SJCRH30 (cell line): ENCODE measurements at regions not wholly inside any gene's neighbourhood (a gene's known extent, or its start where the extent isn't known, plus 50 kb on each side); places are given as distances from the start of the nearest gene placed in this dataset.

Experiments used
- DNase-seq, 2 experiments: peaks; one replicate each; pipeline ENCODE4 v3.0.0-alpha.2; 2015 to 2020
- H3K27ac ChIP-seq: fragments of 250-450 bp; sonication (Bioruptor Pico); 2 replicates; pipeline ENCODE4 v1.5.1; 2020; ENCODE audit warnings: mild to moderate bottlenecking, moderate library complexity
- H3K27me3 ChIP-seq: fragments of 250-450 bp; sonication (Bioruptor Pico); 2 replicates; pipeline ENCODE4 v1.5.1; 2020; ENCODE audit warnings: mild to moderate bottlenecking, moderate library complexity
- H3K36me3 ChIP-seq: fragments of 250-450 bp; sonication (Bioruptor Pico); 2 replicates; pipeline ENCODE4 v1.5.1; 2020; ENCODE audit warnings: mild to moderate bottlenecking, moderate library complexity
- H3K4me1 ChIP-seq: fragments of 250-450 bp; sonication (Bioruptor Pico); 2 replicates; pipeline ENCODE4 v1.5.1; 2020; ENCODE audit warnings: mild to moderate bottlenecking, moderate library complexity
- H3K4me3 ChIP-seq: fragments of 250-450 bp; sonication (Bioruptor Pico); 2 replicates; pipeline ENCODE4 v1.5.1; 2020; ENCODE audit warnings: mild to moderate bottlenecking, moderate library complexity
- H3K9me3 ChIP-seq: fragments of 250-450 bp; sonication (Bioruptor Pico); replicated peaks from 2 replicates; pipeline ENCODE4 v1.5.1; 2020; ENCODE audit warnings: mild to moderate bottlenecking, moderate library complexity

DNA sequence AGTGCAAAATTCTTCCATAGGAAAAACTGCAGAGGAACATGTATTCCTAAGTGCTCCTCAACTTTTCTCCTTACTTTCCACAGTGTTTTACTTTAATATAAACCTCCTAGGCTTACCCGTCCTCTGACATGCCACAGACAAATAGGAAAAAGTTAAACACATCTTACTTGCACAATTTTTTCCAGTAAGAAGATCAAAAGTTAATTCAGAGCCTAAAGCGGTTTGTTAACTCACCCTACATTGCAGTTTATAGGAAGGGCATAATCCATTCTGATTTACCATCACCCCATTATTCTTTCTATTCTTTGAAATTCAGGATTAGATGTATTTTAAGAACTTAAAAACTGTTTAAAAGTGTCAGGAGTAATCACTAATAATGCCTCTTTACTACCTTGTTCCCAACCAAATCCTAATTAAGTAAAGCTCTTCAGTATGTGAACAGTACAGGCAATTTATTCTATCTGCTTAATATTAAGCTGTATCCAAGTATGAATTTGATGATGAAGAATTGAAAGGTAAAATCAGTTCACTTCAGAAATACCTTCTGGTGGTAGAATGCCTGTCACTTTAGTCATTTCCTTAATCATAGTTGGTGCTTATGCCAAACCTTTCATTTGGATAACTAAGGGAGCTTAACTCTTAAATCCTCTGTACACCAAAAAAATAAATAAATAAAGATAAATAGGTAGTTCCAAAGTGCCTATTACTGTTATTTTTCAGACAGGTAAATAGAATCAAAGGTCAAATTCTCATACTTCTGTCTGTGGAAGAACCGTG is 292.0 kb downstream of the ALDH8A1 start:
- Histone ChIP-seq H3K27me3 (no peaks in the 10 kb centered on the region), H3K36me3 (no peaks in the 10 kb centered on the region), H3K27ac (no peak overlapping the region), H3K9me3 (no peaks in the 10 kb centered on the region), H3K4me1 (no peaks in the 10 kb centered on the region), H3K4me3 (no peak overlapping the region)
- no peak for DNase-seq

DNA sequence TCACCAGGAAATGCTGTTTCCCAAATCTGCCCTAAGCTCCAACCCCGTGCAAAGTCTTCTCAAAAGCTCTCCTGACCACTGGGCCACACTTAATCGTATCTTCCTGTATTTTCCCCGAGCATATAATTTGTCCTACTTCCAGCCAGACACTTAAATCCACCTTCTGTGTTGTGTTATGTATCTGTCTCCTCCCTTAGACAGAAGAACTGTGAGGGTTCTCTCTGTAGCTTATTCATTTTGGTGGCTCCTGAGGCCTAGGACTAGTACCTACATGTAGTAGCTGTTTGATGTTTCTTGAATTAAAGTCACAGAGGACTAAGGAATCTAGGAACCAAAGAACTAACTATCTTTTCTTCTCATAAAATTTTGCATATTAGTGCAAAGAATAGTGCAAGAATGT is 292.6 kb downstream of the ALDH8A1 start:
- Histone ChIP-seq H3K27ac (no peak overlapping the region), H3K4me3 (no peak overlapping the region), H3K4me1 (no peaks in the 10 kb centered on the region), H3K9me3 (no peaks in the 10 kb centered on the region), H3K27me3 (no peaks in the 10 kb centered on the region), H3K36me3 (no peaks in the 10 kb centered on the region)
- no peak for DNase-seq

DNA sequence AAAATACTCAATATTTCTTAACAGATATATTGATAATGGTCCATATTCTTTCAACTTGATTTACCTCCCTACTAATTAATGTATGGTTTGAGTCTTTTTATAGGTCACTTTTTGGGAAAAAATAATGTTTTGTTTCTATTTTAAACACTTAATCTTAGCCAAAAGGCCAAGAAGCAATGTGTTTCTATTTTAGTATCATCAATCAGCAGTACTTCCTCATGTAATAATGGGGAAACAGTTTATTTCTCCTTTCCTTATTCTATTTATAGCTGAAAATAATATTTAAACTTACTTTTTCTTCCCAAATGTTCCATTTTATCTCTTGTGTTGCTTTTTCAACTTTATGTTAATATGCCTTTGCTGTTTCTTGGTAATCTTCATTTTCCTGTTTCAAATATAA is 295.1 kb downstream of the ALDH8A1 start:
- Histone ChIP-seq H3K27ac (no peak overlapping the region), H3K4me3 (no peak overlapping the region), H3K4me1 (no peaks in the 10 kb centered on the region), H3K27me3 (no peaks in the 10 kb centered on the region), H3K9me3 (no peaks in the 10 kb centered on the region), H3K36me3 (no peaks in the 10 kb centered on the region)
- DNase-seq = no peak

DNA sequence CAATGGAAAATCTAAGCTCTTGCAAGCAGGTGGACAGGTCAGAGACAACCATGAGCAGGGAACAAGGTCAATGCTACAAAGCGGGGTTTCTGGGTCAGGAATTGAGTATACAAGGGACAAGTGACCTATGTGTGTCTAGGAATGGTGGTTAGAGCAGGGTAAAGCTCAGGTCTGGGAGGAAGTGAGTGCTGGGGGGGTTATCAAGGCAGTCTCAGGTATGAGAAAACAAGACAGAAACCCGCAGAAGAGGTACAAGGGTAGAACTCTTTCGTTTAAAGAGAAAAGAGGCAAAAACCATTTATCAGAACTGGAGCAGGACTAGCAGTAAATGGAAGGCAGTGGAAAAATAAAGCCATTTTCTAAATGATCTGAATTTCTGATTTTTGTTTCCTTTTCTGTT is 298.4 kb downstream of the ALDH8A1 start:
- Histone ChIP-seq H3K27me3 (no peaks in the 10 kb centered on the region), H3K4me3 (no peak overlapping the region), H3K9me3 (no peaks in the 10 kb centered on the region), H3K36me3 (no peaks in the 10 kb centered on the region), H3K27ac (no peak overlapping the region), H3K4me1 (no peaks in the 10 kb centered on the region)
- DNase-seq = no peak

DNA sequence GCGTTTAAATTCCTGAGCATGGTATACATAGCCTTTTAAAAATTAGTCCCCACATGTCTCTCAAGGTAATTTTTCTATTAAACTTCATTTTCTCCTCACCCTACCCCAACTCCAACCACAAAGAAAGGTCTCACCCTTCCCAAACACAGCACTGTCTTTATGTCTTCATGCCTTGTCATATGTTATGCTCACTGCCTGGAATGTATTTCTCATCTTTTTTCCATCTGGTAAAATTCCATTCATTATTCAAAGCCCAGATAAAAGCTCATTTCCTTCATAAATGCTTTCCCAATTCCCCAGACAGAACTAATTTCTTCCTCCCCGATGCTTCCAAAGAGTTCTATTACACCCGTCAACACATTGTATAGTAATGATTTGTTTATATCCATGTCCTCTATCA is 302.0 kb downstream of the ALDH8A1 start:
- H3K27ac ChIP-seq = no peak overlapping the region
- H3K9me3 ChIP-seq = no peaks in the 10 kb centered on the region
- DNase-seq = no peak
- H3K36me3 ChIP-seq = no peaks in the 10 kb centered on the region
- no peaks in the 10 kb centered on the region for H3K4me1 ChIP-seq
- no peak overlapping the region for H3K4me3 ChIP-seq
- H3K27me3 ChIP-seq = no peaks in the 10 kb centered on the region

DNA sequence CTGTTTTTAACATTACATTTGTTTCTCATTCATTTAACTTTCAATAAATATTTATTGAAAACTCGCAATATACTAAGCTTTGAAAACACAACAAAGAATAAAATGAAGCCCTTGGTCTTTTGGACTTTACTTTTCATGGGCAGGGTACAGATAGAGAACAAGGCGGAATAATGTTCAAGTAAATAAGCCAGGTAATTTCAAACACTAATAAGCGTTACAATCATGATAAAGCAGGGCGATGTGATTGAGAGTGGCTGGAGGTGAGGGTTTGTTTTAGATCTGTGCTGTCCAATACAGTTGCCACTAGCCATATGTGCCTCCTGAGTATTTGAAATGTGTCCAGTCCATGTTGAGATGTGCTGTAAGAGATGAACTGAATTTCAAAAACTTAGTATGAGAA is 307.1 kb downstream of the ALDH8A1 start:
- Histone ChIP-seq H3K36me3 (no peaks in the 10 kb centered on the region), H3K4me3 (no peak overlapping the region), H3K27me3 (peaks cover 6% of the 10 kb centered on the region; the same call in 1 of the 2 replicates), H3K27ac (no peak overlapping the region), H3K4me1 (no peaks in the 10 kb centered on the region), H3K9me3 (no peaks in the 10 kb centered on the region)
- no peak for DNase-seq

DNA sequence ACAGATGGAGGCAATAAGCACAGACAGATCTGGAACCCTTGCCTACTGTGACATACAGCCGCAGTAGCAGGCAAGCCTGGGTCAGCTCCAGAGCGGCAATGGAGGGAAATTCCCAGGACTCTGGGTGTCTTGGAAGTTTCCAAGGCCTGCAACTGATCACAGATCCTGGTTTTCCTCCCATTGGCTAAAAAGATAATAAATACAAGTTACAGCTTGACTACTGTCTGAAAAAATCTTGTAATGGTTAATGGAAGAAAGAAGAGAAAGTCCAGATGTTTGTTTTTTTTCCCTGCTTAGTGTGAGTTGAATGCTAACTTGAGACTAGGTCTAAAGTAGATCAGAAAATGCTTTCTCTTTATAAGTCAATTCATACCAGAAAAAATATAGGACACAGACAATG is 307.6 kb downstream of the ALDH8A1 start:
- Histone ChIP-seq H3K9me3 (no peaks in the 10 kb centered on the region), H3K27ac (no peak overlapping the region), H3K36me3 (no peaks in the 10 kb centered on the region), H3K4me1 (no peaks in the 10 kb centered on the region), H3K27me3 (peaks cover 6% of the 10 kb centered on the region; the same call in 1 of the 2 replicates), H3K4me3 (no peak overlapping the region)
- DNase-seq = no peak

DNA sequence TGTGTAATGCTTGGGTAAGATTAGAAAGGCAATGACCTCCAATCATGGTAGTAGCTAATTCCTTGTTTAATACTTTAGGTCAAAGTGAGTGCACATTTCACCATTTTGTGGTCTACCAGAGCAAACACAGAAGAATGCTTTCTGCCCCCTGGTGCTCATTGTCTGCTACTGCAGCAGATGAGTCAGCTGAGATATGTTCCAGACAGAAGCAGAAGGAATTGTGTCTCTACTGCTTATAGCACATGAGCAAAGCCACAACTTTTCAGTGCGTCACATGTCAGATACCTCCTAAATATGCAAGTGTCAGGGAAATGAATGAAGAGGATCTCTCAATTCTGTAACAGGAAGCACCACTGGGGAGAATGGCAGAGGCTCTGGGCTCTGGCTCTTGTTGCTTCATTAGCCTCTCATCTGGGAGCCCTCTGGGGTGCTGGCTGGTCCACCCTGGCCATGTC is 308.9 kb downstream of the ALDH8A1 start:
- no peaks in the 10 kb centered on the region for H3K36me3 ChIP-seq
- no peaks in the 10 kb centered on the region for H3K9me3 ChIP-seq
- no peaks in the 10 kb centered on the region for H3K4me1 ChIP-seq
- H3K27me3 ChIP-seq = peaks cover 6% of the 10 kb centered on the region; the same call in 1 of the 2 replicates
- DNase-seq = peak; percentile 37 to 82
- H3K4me3 ChIP-seq = no peak overlapping the region
- H3K27ac ChIP-seq = no peak overlapping the region

DNA sequence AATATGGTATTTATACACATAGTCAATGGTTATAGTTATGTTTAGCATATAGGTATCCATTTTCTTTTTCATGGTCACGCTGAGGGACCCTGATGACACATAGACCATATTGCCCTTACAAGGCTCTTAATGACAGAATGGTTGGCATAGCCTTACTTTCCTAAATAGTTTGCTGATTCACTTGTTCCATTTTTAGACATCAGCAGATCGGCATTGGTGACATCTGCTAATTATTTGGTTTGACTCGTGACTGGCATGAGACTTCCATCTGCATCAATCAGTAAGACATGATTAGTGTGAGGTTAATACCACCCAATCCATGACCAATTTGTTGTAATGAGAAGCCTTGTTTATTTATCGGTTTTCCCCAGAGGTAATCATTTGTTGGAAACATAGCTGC is 309.7 kb downstream of the ALDH8A1 start:
- H3K9me3 ChIP-seq = no peaks in the 10 kb centered on the region
- DNase-seq = no peak
- no peaks in the 10 kb centered on the region for H3K36me3 ChIP-seq
- H3K27me3 ChIP-seq = peaks cover 6% of the 10 kb centered on the region; the same call in 1 of the 2 replicates
- H3K4me1 ChIP-seq = no peaks in the 10 kb centered on the region
- no peak overlapping the region for H3K27ac ChIP-seq
- no peak overlapping the region for H3K4me3 ChIP-seq

DNA sequence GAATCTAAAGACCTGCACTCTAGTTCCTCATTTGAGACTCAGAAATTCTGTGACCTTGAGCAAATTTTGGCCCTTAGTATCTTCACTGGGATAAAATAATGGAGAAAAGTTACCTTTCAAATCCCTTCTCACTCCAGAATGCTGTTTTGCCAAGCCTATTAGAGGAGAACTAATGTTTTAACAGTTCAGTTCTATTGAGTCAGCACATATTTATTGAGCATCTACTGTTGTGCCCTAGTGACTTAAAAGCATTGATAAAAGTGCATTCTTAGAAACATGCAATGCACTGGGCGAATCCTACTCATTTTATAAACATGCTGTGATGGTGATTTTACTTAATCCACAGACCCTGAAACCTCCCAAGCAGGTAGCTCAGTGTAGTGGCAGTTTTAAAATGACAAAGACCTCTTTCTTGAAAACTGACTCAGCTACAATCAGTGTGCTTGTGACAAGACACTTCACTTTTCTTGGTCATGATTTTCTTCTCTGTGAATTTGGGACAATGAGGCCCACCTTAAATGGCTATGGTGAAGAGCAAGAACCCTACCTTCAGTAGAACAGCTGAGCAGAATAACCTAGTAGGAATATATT is 312.0 kb downstream of the ALDH8A1 start:
- Histone ChIP-seq H3K4me3 (no peak overlapping the region), H3K36me3 (no peaks in the 10 kb centered on the region), H3K9me3 (no peaks in the 10 kb centered on the region), H3K4me1 (no peaks in the 10 kb centered on the region), H3K27me3 (peaks cover 6% of the 10 kb centered on the region; the same call in 1 of the 2 replicates), H3K27ac (no peak overlapping the region)
- no peak for DNase-seq

DNA sequence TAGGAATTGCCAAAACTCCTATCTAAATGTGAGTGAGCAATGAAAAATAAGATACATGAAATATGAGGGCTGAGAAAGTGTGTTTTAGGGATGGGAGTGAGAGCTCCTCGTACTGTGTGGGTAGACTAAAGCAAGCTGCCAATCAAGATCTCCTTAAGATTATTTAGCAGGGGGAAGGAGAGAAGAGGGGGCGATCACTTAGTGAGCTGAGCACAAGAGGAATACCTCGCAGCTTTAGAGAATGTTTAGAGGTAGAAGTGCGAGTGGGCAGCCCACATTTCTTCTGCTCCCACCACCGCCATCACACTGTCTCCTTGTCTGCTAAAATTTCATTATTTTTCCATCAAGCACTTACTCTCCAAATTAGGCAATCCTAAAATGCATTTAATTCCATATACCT is 312.6 kb downstream of the ALDH8A1 start:
- DNase-seq = no peak
- no peak overlapping the region for H3K27ac ChIP-seq
- no peak overlapping the region for H3K4me3 ChIP-seq

DNA sequence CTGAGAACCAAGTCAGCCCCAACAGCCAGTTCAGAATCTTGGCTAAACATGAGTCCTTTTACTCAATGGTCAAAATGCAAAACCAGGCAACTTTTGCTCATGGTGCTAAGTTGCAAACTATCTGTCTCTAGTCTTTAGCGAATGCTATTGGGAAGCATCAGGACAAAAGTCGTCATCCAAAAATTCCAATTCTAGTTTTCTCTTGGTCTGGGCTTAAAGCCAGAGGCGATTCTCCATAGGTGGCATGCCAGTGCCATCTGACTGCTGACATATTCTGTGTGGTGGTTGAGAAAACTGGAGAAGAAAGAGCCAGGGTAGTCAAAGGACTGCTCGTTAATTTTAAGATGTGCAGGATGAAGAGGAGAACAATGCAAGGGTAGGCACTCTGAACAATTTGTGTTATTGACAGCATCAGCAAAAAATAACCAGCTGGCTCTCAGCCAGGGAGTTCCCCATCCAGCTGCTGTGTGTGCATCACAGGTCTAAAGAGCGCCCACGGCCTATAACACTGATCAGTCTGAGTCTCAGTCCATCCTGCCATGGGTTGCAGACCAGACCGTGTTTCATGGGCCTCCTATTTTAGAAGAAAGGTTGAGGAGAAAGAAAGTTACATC is 313.6 kb downstream of the ALDH8A1 start:
- no peak overlapping the region for H3K27ac ChIP-seq
- no peaks in the 10 kb centered on the region for H3K27me3 ChIP-seq
- H3K36me3 ChIP-seq = no peaks in the 10 kb centered on the region
- H3K9me3 ChIP-seq = no peaks in the 10 kb centered on the region
- peak in 1 of 2 experiments; percentile 22 for DNase-seq
- no peak overlapping the region for H3K4me3 ChIP-seq
- H3K4me1 ChIP-seq = no peaks in the 10 kb centered on the region

More for the DNA sequence above, 312.6 kb downstream of the ALDH8A1 start:
- peaks cover 6% of the 10 kb centered on the region; the same call in 1 of the 2 replicates for H3K27me3 ChIP-seq
- no peaks in the 10 kb centered on the region for H3K4me1 ChIP-seq
- no peaks in the 10 kb centered on the region for H3K36me3 ChIP-seq
- H3K9me3 ChIP-seq = no peaks in the 10 kb centered on the region

DNA sequence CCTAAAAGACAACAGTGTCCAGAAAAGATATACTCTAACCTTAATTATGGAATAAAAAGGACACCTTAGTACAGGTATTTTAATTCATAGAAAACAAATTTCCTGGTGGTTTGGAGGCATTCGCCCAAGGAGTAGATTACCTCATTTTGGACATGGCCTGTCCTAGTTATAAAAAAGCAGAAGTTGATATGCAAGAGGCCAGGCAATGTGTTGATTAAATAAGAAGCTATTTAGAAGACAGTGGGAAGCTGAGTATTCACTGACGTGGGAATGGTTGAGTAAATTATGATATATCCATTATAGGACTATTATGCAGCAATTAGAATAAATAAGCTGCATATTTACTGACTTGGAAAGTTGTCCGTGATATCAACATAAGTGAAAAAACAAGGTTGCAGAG is 314.9 kb downstream of the ALDH8A1 start:
- Histone ChIP-seq H3K4me1 (no peaks in the 10 kb centered on the region), H3K9me3 (no peaks in the 10 kb centered on the region), H3K36me3 (no peaks in the 10 kb centered on the region), H3K27me3 (no peaks in the 10 kb centered on the region), H3K27ac (no peak overlapping the region), H3K4me3 (no peak overlapping the region)
- DNase-seq = no peak

DNA sequence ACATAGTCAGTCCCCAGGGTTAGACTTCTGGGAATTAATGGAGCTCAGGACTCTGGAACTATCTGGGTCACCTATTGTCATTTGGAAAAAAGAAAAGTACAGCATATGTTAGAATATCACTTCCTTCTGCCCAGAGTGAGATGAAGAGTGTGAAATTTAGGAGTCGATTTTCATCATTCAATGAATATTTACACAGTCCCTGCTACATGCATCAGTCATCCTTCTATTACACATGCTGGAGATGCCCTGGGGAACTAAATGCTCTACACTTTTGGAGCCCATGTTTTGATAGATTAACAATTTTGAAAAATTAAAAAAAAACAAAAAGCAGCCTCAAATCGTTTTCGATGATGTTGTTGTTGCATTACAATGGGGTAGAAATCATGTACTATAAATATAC is 315.4 kb downstream of the ALDH8A1 start:
- H3K36me3 ChIP-seq = no peaks in the 10 kb centered on the region
- H3K9me3 ChIP-seq = no peaks in the 10 kb centered on the region
- no peaks in the 10 kb centered on the region for H3K4me1 ChIP-seq
- H3K27me3 ChIP-seq = no peaks in the 10 kb centered on the region
- no peak for DNase-seq
- H3K27ac ChIP-seq = no peak overlapping the region
- H3K4me3 ChIP-seq = no peak overlapping the region
